ENCODE measurements at regions not wholly inside any gene's neighbourhood (a gene's known extent, or its start where the extent isn't known, plus 50 kb on each side); places are given as distances from the start of the nearest gene placed in this dataset.

- no TSS peak for BruUV-seq (replicated peaks)
- no peak for DNase-seq (ENCODE audit: low read depth, low spot score)
- CTCF ChIA-PET: no interaction called here
Observed at GRCh38 chr7:85882335-85882734, 695.5 kb upstream of the SEMA3D start.

More at GRCh38 chr7:85882335-85882734, 695.5 kb upstream of the SEMA3D start:
- TF ChIP-seq SIN3A (IDR thresholded peaks at IDR 0.05; ENCODE audit: low read depth) (no peak), REST (IDR thresholded peaks at IDR 0.05; ENCODE audit: low read depth) (no peak), SP1 (IDR thresholded peaks at IDR 0.05; ENCODE audit: low read depth) (no peak), YY1 (IDR thresholded peaks at IDR 0.05; ENCODE audit: extremely low read depth, insufficient replicate concordance, low read depth, low read length) (no peak)
- H3K4me3 ChIP-seq (replicated peaks in 1 of 2; ENCODE audit: low read depth in 1 of 2, low read length in 2 of 2): no peak overlapping the region
- no peaks in the 10 kb centered on the region for H3K9me2 ChIP-seq (ENCODE audit: insufficient read depth)
- no peaks in the 10 kb centered on the region for H3K4me1 ChIP-seq (ENCODE audit: control insufficient read depth in 1 of 2, insufficient read depth in 2 of 2, low read length in 2 of 2)
- H3K9ac ChIP-seq (ENCODE audit: low read length): no peak overlapping the region
- no peaks in the 10 kb centered on the region for H3K27me3 ChIP-seq (ENCODE audit: insufficient read depth, low read length)
- no peak overlapping the region for H3K4me2 ChIP-seq (ENCODE audit: low read length)
- RAD21 ChIA-PET (ENCODE audit: low non-redundant PET in 1 of 2, low total read pairs in 2 of 2, uncharacterized antibody in 2 of 2, unreplicated experiment in 2 of 2): no interaction called here
- intact Hi-C loops (cut with micrococcal nuclease): no loop called here
- H3K79me2 ChIP-seq (ENCODE audit: insufficient read depth, low read length): no peaks in the 10 kb centered on the region
- H4K20me1 ChIP-seq (ENCODE audit: insufficient read depth): no peaks in the 10 kb centered on the region
- no peak overlapping the region for H3K27ac ChIP-seq (ENCODE audit: low read depth, low read length)
- H3K36me3 ChIP-seq (ENCODE audit: control insufficient read depth in 1 of 2, insufficient read depth in 2 of 2, low read length in 2 of 2): no peaks in the 10 kb centered on the region
- ATAC-seq: no peak
- POLR2A ChIA-PET: no interaction called here
- H3K9me3 ChIP-seq (ENCODE audit: control insufficient read depth in 1 of 2, insufficient read depth in 1 of 2, low read depth in 1 of 2, low read length in 2 of 2): no peaks in the 10 kb centered on the region
- H2AFZ ChIP-seq (ENCODE audit: low read depth, low read length, poor library complexity, severe bottlenecking): no peak overlapping the region
